ENCODE measurements at regions not wholly inside any gene's neighbourhood (a gene's known extent, or its start where the extent isn't known, plus 50 kb on each side); places are given as distances from the start of the nearest gene placed in this dataset.

GRCh38 chr18:10057894-10058791 is 144.3 kb downstream of the VAPA start:
- TF ChIP-seq CTCF (IDR thresholded peaks at IDR 0.05; ENCODE audit: poor library complexity, severe bottlenecking) (no peak), SMC3 (conservative IDR thresholded peaks at IDR 0.05; ENCODE audit: poor library complexity) (no peak), TAF1 (IDR thresholded peaks at IDR 0.05; ENCODE audit: low read depth) (no peak), EZH2 (IDR thresholded peaks at IDR 0.05; ENCODE audit: borderline replicate concordance, insufficient read depth, low read length, poor library complexity, severe bottlenecking) (no peak), REST (IDR thresholded peaks at IDR 0.05; ENCODE audit: borderline replicate concordance) (no peak), EP300 (conservative IDR thresholded peaks at IDR 0.05; ENCODE audit: poor library complexity, severe bottlenecking) (no peak), MXI1 (conservative IDR thresholded peaks at IDR 0.05; ENCODE audit: poor library complexity, severe bottlenecking) (no peak), POLR2AphosphoS5 (IDR thresholded peaks at IDR 0.05) (no peak)
